ENCODE measurements at regions not wholly inside any gene's neighbourhood (a gene's known extent, or its start where the extent isn't known, plus 50 kb on each side); places are given as distances from the start of the nearest gene placed in this dataset.

- Histone ChIP-seq H3K36me3 (no peaks in the 10 kb centered on the region), H3K9me3 (no peaks in the 10 kb centered on the region), H3K4me3 (no peak overlapping the region), H3K27me3 (no peaks in the 10 kb centered on the region), H3K27ac (no peak overlapping the region), H3K4me1 (ENCODE audit: insufficient read depth) (no peaks in the 10 kb centered on the region)
- DNase-seq, result no peak
- WGBS, 3 donors, result 61 to 73% (median 67%) methylated on average over 2 of the region's 2 CpGs
- intact Hi-C loops (cut with DNase I), result no loop called here
- TF ChIP-seq EP300 (IDR thresholded peaks at IDR 0.05) (no peak), POLR2A (IDR thresholded peaks at IDR 0.05) (no peak), CTCF (IDR thresholded peaks at IDR 0.05) (no peak)
These were observed 667.5 kb upstream of the FANCL start for GRCh38 chr2:58908501-58909154.

GRCh38 chr2:58907644-58908043, 666.5 kb upstream of the FANCL start:
- intact Hi-C loops (cut with DNase I), result no loop called here
- no peaks in the 10 kb centered on the region for H3K9me3 ChIP-seq
- no peaks in the 10 kb centered on the region for H3K4me1 ChIP-seq (ENCODE audit: insufficient read depth)
- no peak for DNase-seq
- H3K27ac ChIP-seq, result no peak overlapping the region
- H3K4me3 ChIP-seq, result no peak overlapping the region
- H3K36me3 ChIP-seq, result no peaks in the 10 kb centered on the region
- TF ChIP-seq EP300 (IDR thresholded peaks at IDR 0.05), result no peak
- TF ChIP-seq CTCF (IDR thresholded peaks at IDR 0.05), result no peak
- TF ChIP-seq POLR2A (IDR thresholded peaks at IDR 0.05), result no peak
- no peaks in the 10 kb centered on the region for H3K27me3 ChIP-seq
- 91 to 95% (median 94%) methylated on average over 1 of the region's 1 CpG for WGBS, 3 donors

GRCh38 chr2:58906081-58906645, 665.0 kb upstream of the FANCL start:
- H3K36me3 ChIP-seq, result no peaks in the 10 kb centered on the region
- DNase-seq, result no peak
- H3K27ac ChIP-seq, result no peak overlapping the region
- TF ChIP-seq CTCF (IDR thresholded peaks at IDR 0.05), result no peak
- TF ChIP-seq EP300 (IDR thresholded peaks at IDR 0.05), result no peak
- no peak for TF ChIP-seq POLR2A (IDR thresholded peaks at IDR 0.05)
- WGBS, 3 donors, result 85 to 86% (median 85%) methylated on average over 7 of the region's 7 CpGs
- no peaks in the 10 kb centered on the region for H3K9me3 ChIP-seq
- intact Hi-C loops (cut with DNase I), result no loop called here
- H3K4me3 ChIP-seq, result no peak overlapping the region
- no peaks in the 10 kb centered on the region for H3K4me1 ChIP-seq (ENCODE audit: insufficient read depth)
- H3K27me3 ChIP-seq, result no peaks in the 10 kb centered on the region

DNA sequence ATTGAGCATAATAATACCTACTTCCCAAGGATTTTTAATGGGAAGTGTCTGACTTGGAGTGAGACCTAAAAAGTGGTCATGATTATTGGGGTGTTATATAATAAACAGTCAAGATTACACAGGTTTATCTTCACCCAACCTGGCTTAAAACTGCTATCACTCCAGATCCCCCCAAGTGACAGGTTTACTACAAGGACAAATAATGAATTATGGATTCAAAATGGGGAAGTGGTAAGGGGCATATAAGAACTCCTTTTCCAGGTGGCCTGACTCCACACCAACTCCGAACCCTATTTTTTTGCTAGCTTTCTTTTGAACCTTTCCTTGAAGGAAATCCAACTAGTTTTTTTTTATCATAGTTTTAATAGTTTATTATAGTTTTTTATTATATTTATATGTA, 663.0 kb upstream of the FANCL start:
- no peaks in the 10 kb centered on the region for H3K36me3 ChIP-seq
- intact Hi-C loops (cut with DNase I), result no loop called here
- H3K27ac ChIP-seq, result no peak overlapping the region
- no peaks in the 10 kb centered on the region for H3K9me3 ChIP-seq
- no peak overlapping the region for H3K4me3 ChIP-seq
- TF ChIP-seq EP300 (IDR thresholded peaks at IDR 0.05) (no peak), POLR2A (IDR thresholded peaks at IDR 0.05) (no peak), CTCF (IDR thresholded peaks at IDR 0.05) (no peak)
- WGBS, 3 donors, result 88 to 98% (median 92%) methylated on average over 1 of the region's 1 CpG
- no peak for DNase-seq
- no peaks in the 10 kb centered on the region for H3K27me3 ChIP-seq
- H3K4me1 ChIP-seq (ENCODE audit: insufficient read depth), result peaks cover 2% of the 10 kb centered on the region
